Liver (tissue), 3 donors: ENCODE measurements at regions not wholly inside any gene's neighbourhood (a gene's known extent, or its start where the extent isn't known, plus 50 kb on each side); places are given as distances from the start of the nearest gene placed in this dataset.

Experiments
- CTCF ChIP-seq: fragments of 150-350 bp; IDR thresholded peaks from 2 replicates; pipeline ENCODE4 v1.5.1; 2017; ENCODE audit warnings: improper control_type of control experiment, low read depth, low read length; ENCODE audit not compliant: missing input control
- EGR1 ChIP-seq, 2 donors: IDR thresholded peaks; 2 replicates each; pipeline ENCODE4 v1.6.1; 2016 to 2018; ENCODE audit warnings: antibody characterized with exemption in 2 of 2, low read depth in 2 of 2
- FOXA1 ChIP-seq: IDR thresholded peaks from 2 replicates; pipeline ENCODE4 v1.6.1; 2016; ENCODE audit warnings: antibody characterized with exemption
- donor health status: healthy.
- donor health status: healthy.

DNA sequence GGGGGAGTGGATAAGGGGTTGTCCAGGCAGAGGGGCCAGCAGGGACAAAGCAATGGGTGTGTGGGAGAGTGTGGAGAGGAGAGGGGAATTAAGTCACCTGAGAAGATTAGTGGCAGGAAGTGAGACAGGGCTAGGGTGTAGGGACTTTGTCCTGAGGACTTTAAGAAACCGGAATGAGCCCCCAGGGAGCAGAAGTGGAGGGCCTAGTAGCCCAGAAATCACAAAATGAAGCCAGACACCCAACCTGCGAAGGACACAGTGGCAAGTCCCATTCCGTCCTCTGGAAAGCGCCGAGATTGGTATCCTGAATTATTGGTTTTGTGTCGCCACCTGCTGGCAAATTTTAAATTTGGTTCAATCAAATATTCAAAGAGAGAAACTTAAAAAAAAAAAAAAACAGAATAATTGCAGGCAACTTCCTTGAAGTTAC is 78.0 kb upstream of the SLC25A36 start:
- TF ChIP-seq EGR1 (IDR thresholded peaks at IDR 0.05; ENCODE audit: low read depth in 2 of 2) (no peak), FOXA1 (no peak), CTCF (peak; percentile 51)
